ENCODE measurements at regions not wholly inside any gene's neighbourhood (a gene's known extent, or its start where the extent isn't known, plus 50 kb on each side); places are given as distances from the start of the nearest gene placed in this dataset.
A peak's percentile ranks its signal among the peaks of the same experiment; 100 is the strongest.

GRCh38 chr3:193780810-193781478 lies 187.9 kb downstream of the OPA1 start:
- no peak for ATAC-seq
- DNase-seq: peak; percentile 39

GRCh38 chr3:193782276-193782647 lies 189.3 kb downstream of the OPA1 start:
- DNase-seq (no peak), ATAC-seq (no peak)

GRCh38 chr3:193782747-193783146 lies 189.7 kb downstream of the OPA1 start:
- ATAC-seq: no peak
- DNase-seq: no peak

- ATAC-seq (no peak), DNase-seq (no peak)
Observed at GRCh38 chr3:193783166-193783896, 190.3 kb downstream of the OPA1 start.

GRCh38 chr3:193784822-193785221 lies 191.8 kb downstream of the OPA1 start:
- no peak for ATAC-seq
- DNase-seq: no peak

GRCh38 chr3:193787496-193787870 lies 194.5 kb downstream of the OPA1 start:
- no peak for DNase-seq
- no peak for ATAC-seq

- DNase-seq: peak; percentile 14
- ATAC-seq: peak; percentile 55
Observed at GRCh38 chr3:193788189-193788991, 195.4 kb downstream of the OPA1 start.

- ATAC-seq: no peak
- DNase-seq: no peak
Observed at GRCh38 chr3:193789455-193789854, 196.4 kb downstream of the OPA1 start.

GRCh38 chr3:193790086-193790990 lies 197.3 kb downstream of the OPA1 start:
- no peak for ATAC-seq
- no peak for DNase-seq

- ATAC-seq: no peak
Observed at GRCh38 chr3:193791041-193792032, 198.3 kb downstream of the OPA1 start.

GRCh38 chr3:193793123-193793522 lies 200.1 kb downstream of the OPA1 start:
- ATAC-seq (no peak), DNase-seq (no peak)

More at GRCh38 chr3:193791041-193792032, 198.3 kb downstream of the OPA1 start:
- DNase-seq: no peak

GRCh38 chr3:193794002-193794881 lies 201.2 kb downstream of the OPA1 start:
- ATAC-seq (no peak), DNase-seq (no peak)

- ATAC-seq (no peak), DNase-seq (no peak)
Observed at GRCh38 chr3:193795062-193795690, 202.2 kb downstream of the OPA1 start.

GRCh38 chr3:193796089-193796488 lies 203.1 kb downstream of the OPA1 start:
- ATAC-seq: no peak
- DNase-seq: no peak

GRCh38 chr3:193797566-193797965 lies 204.6 kb downstream of the OPA1 start:
- ATAC-seq (no peak), DNase-seq (no peak)

- DNase-seq: no peak
- ATAC-seq: no peak
Observed at GRCh38 chr3:193798051-193798450, 205.0 kb downstream of the OPA1 start.

- DNase-seq (no peak), ATAC-seq (no peak)
Observed at GRCh38 chr3:193800138-193801043, 207.4 kb downstream of the OPA1 start.

- DNase-seq (no peak), ATAC-seq (no peak)
Observed at GRCh38 chr3:193801097-193801496, 208.1 kb downstream of the OPA1 start.

All from stimulated activated naive CD8-positive, alpha-beta T cell treated with anti-CD3 and anti-CD28 coated beads, Interleukin-15, Interleukin-2, amounts not matched to agents 100 U/mL and 50 U/mL, for 24 hours (primary cell).